LNCAP (cell line): ENCODE measurements at regions not wholly inside any gene's neighbourhood (a gene's known extent, or its start where the extent isn't known, plus 50 kb on each side); places are given as distances from the start of the nearest gene placed in this dataset.

ENCODE experiments used
- TF ChIP-seq, protein P1 (sequence below): fragments of 450-650 bp; IDR thresholded peaks from 2 replicates; pipeline ENCODE4 v1.5.1; 2017; ENCODE audit warnings: mild to moderate bottlenecking

DNA sequence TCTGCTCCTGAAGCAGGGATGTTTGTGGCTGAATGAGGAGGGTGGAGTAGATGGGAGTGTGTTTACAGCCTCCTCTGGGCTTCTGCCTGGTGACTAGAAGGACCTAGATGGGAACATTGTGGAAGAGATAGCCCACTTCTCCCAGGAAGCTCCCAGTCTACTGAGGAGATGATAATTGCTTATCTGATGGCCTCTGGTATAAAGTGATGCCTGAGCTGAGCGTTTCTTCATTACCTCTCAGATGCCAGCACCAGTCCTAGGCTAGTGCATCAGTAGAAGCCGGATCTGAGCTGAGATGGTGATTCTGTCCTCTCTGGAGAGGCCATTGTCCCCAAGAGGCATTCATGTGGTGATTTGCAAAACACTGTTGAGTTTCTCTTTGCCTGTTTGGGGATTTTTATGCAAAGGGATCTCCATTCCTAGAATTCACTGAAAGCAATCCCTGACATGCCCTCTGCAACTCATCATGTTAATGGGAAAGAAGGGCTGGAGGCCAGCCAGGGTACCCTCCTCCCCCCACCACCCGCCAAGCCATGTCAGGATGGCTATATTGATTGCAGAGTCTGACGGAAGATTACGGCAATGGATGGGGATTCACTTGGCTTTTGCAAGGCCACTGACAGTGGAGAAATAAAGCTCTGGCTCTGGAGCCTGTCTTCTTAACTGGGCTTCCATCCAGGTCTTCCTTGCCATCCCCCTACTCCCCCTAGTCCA is 166.4 kb upstream of the ROPN1 start:
- TF ChIP-seq, protein P1, sequence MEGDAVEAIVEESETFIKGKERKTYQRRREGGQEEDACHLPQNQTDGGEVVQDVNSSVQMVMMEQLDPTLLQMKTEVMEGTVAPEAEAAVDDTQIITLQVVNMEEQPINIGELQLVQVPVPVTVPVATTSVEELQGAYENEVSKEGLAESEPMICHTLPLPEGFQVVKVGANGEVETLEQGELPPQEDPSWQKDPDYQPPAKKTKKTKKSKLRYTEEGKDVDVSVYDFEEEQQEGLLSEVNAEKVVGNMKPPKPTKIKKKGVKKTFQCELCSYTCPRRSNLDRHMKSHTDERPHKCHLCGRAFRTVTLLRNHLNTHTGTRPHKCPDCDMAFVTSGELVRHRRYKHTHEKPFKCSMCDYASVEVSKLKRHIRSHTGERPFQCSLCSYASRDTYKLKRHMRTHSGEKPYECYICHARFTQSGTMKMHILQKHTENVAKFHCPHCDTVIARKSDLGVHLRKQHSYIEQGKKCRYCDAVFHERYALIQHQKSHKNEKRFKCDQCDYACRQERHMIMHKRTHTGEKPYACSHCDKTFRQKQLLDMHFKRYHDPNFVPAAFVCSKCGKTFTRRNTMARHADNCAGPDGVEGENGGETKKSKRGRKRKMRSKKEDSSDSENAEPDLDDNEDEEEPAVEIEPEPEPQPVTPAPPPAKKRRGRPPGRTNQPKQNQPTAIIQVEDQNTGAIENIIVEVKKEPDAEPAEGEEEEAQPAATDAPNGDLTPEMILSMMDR: no peak

DNA sequence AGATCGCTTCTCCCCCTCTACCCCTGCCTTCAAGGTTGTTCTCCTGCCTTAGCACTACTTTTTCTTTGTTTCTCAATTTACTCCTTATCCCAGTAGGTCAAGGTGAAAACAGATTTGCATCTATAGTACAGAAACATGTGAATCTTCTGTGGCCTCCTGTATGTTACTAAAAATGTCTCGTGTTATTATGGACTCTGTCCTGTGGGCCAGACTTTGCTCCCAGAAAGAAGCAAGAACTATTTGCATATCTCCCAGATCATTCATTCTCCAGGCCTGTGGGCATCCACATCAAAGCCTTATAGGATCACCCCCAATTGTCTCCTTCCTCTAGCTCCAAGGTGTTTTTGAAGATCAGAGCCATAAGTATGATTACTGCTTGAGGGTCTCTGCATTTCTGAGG is 169.5 kb upstream of the ROPN1 start:
- TF ChIP-seq, protein P1: no peak

DNA sequence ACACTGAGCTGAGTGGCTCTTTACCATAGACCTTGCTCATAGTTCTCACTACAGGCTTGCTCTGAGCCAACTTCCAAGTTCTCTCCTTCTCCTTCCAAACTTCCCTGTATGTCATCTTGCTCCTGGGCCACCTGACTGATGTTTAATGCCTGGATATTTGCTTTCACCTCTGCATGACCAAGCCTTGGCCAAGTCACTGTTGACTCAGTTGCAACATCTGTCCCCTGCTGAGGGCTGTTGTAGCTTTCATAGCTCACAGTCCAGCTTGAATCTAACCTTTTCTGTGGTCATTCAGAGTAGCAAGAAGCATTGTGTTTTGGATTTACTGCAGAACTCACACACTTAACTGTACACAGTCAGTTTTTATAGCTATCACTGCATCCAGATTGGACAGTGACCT is 171.8 kb upstream of the ROPN1 start:
- TF ChIP-seq, protein P1: no peak

DNA sequence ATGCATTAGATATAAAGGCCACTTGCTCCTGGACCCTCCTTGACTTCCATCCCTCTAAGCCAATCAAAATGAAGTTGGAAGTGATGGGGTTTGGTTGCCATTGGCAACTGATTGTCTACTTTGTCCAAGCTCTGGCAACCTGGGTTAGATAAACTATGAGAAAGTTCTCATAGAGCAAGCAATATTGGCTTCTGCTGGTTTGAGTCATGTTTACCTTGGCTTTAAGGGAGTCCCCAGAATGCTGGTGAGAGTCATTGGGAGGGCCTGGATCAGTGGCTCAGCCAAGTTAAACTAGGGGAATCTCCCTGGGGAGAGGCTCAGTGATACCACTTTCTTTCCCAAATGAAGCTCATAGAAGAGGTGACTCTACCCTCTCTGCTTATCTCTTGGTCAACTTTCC is 176.3 kb upstream of the ROPN1 start:
- TF ChIP-seq, protein P1: no peak

DNA sequence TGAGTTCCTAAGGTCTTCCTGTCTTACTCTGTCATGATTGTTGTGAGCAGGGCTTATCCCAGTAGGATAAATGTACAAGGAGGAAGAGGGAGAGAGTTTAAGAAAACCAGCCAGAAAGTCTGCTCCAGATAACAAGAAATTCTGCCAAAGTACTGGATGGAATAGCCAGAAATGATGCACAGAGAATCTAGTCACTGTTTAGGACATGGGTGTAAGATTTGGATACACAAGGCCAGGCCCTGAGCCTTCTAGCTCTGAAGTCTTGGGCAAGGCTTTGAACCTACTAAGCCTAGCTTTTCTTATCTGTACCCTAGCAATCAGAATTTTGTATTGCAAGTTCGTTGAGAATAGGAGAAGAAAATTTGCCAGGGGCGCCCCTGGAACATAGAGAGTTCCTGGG is 180.4 kb upstream of the ROPN1 start:
- TF ChIP-seq, protein P1: no peak

DNA sequence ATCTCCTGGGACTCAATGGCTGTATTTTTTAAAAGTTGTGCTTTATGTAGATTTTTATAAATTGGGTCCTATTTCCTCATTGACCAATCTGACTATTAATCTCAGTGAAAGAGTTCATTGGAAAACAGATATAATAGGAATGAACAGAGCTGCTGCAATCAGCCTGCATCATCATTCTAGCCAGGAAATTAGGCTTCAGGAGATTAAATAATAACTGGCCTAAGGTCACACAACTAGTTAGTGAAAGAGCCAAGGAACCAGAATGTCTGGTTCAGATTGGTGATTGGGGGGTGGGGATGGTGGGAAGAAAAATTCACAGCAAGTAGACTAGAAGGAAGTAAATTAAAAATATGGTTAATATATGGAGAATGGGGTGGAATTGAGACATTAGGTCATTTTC is 180.9 kb upstream of the ROPN1 start:
- TF ChIP-seq, protein P1: no peak

DNA sequence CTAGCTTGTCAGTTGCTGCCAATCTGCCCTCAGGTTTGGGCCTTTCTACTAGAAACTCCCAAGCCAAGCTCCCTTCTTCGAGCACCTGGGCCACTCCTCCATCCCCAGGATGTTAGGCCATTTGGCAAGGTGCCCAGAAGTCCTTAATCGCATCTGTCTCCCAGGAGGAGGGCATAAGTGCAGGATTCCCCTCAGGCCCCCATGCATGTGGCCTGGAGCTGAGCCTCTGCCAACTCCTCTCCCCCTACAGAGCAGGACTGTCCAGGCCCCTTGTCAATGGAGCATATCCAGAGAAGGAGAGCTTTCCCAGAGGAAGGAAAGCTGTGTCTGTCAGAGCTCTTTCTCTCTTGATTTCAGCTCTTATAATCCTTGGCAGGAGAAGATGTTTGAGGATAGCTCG is 182.6 kb upstream of the ROPN1 start:
- TF ChIP-seq, protein P1: no peak
